ENCODE measurements at regions not wholly inside any gene's neighbourhood (a gene's known extent, or its start where the extent isn't known, plus 50 kb on each side); places are given as distances from the start of the nearest gene placed in this dataset.
"Not testable (repeated sequence)": the region's sequence is repeated elsewhere in the genome, so short reads cannot be mapped to it uniquely, and the experiment has no call there.

- intact Hi-C loops (cut with DNase I): not testable (repeated sequence)
These were observed 90.3 kb downstream of the SYT15B start for GRCh38 chr10:47673128-47673527.

GRCh38 chr10:47670857-47671256, 92.5 kb downstream of the SYT15B start:
- DNase-seq; H3K9me3 ChIP-seq; H3K36me3 ChIP-seq; H3K27me3 ChIP-seq; H3K4me3 ChIP-seq; H3K4me1 ChIP-seq; H3K27ac ChIP-seq; ATAC-seq; intact Hi-C loops (cut with DNase I): not testable (repeated sequence)

More at GRCh38 chr10:47673128-47673527, 90.3 kb downstream of the SYT15B start:
- not testable (repeated sequence) for H3K9me3 ChIP-seq, H3K4me1 ChIP-seq, DNase-seq, ATAC-seq, H3K4me3 ChIP-seq, H3K27ac ChIP-seq, H3K36me3 ChIP-seq, H3K27me3 ChIP-seq

- H3K4me3 ChIP-seq; H3K27ac ChIP-seq; H3K27me3 ChIP-seq; H3K36me3 ChIP-seq; H3K9me3 ChIP-seq; intact Hi-C loops (cut with DNase I); ATAC-seq; DNase-seq; H3K4me1 ChIP-seq: not testable (repeated sequence)
These were observed 101.3 kb downstream of the SYT15B start for GRCh38 chr10:47661955-47662577.

GRCh38 chr10:47656732-47657131, 106.7 kb downstream of the SYT15B start:
- H3K4me3 ChIP-seq; DNase-seq; ATAC-seq; H3K36me3 ChIP-seq; H3K4me1 ChIP-seq; H3K27ac ChIP-seq; H3K9me3 ChIP-seq; H3K27me3 ChIP-seq; intact Hi-C loops (cut with DNase I): not testable (repeated sequence)

GRCh38 chr10:47654161-47654560, 109.2 kb downstream of the SYT15B start:
- H3K27ac ChIP-seq; intact Hi-C loops (cut with DNase I); DNase-seq; H3K4me1 ChIP-seq; H3K36me3 ChIP-seq; ATAC-seq; H3K9me3 ChIP-seq; H3K4me3 ChIP-seq; H3K27me3 ChIP-seq: not testable (repeated sequence)

- not testable (repeated sequence) for ATAC-seq
These were observed 114.8 kb downstream of the SYT15B start for GRCh38 chr10:47648594-47648993.

GRCh38 chr10:47647523-47648101, 115.8 kb downstream of the SYT15B start:
- not testable (repeated sequence) for H3K36me3 ChIP-seq

More at GRCh38 chr10:47648594-47648993, 114.8 kb downstream of the SYT15B start:
- H3K4me1 ChIP-seq; H3K27me3 ChIP-seq; H3K27ac ChIP-seq; H3K9me3 ChIP-seq; H3K36me3 ChIP-seq; DNase-seq; intact Hi-C loops (cut with DNase I); H3K4me3 ChIP-seq: not testable (repeated sequence)

GRCh38 chr10:47646686-47647273, 116.6 kb downstream of the SYT15B start:
- H3K9me3 ChIP-seq; H3K27ac ChIP-seq; H3K36me3 ChIP-seq; H3K27me3 ChIP-seq; intact Hi-C loops (cut with DNase I); H3K4me3 ChIP-seq; H3K4me1 ChIP-seq: not testable (repeated sequence)
- DNase-seq (peak in 2 of 4 donors; percentile 31 to 47), ATAC-seq (peak; percentile 84)
- peak; percentile 22 to 44 for TF ChIP-seq CTCF (IDR thresholded peaks at IDR 0.05)

More at GRCh38 chr10:47647523-47648101, 115.8 kb downstream of the SYT15B start:
- DNase-seq; H3K4me3 ChIP-seq; H3K27ac ChIP-seq; ATAC-seq; H3K9me3 ChIP-seq; intact Hi-C loops (cut with DNase I); H3K27me3 ChIP-seq; H3K4me1 ChIP-seq: not testable (repeated sequence)

- H3K4me1 ChIP-seq; DNase-seq; intact Hi-C loops (cut with DNase I); H3K27ac ChIP-seq; H3K27me3 ChIP-seq; H3K9me3 ChIP-seq; ATAC-seq; H3K36me3 ChIP-seq; H3K4me3 ChIP-seq: not testable (repeated sequence)
These were observed 103.5 kb upstream of the AGAP9 start for GRCh38 chr10:47626975-47627374.

GRCh38 chr10:47622719-47623118, 99.3 kb upstream of the AGAP9 start:
- H3K27me3 ChIP-seq; ATAC-seq; intact Hi-C loops (cut with DNase I); H3K27ac ChIP-seq; H3K9me3 ChIP-seq; H3K36me3 ChIP-seq; H3K4me1 ChIP-seq; DNase-seq; H3K4me3 ChIP-seq: not testable (repeated sequence)

- H3K27me3 ChIP-seq; DNase-seq; intact Hi-C loops (cut with DNase I); H3K4me3 ChIP-seq; H3K9me3 ChIP-seq; H3K4me1 ChIP-seq; H3K27ac ChIP-seq; H3K36me3 ChIP-seq; ATAC-seq: not testable (repeated sequence)
These were observed 96.0 kb upstream of the AGAP9 start for GRCh38 chr10:47619300-47620012.

- ATAC-seq; H3K4me3 ChIP-seq; H3K36me3 ChIP-seq; DNase-seq; H3K9me3 ChIP-seq; H3K27me3 ChIP-seq; H3K27ac ChIP-seq; intact Hi-C loops (cut with DNase I); H3K4me1 ChIP-seq: not testable (repeated sequence)
These were observed 85.9 kb upstream of the AGAP9 start for GRCh38 chr10:47609311-47609710.
